GM21576 (cell line): ENCODE measurements at regions not wholly inside any gene's neighbourhood (a gene's known extent, or its start where the extent isn't known, plus 50 kb on each side); places are given as distances from the start of the nearest gene placed in this dataset.

Source experiments
- ATAC-seq: cut with Tn5 transposase; IDR thresholded peaks from one replicate; pipeline ENCODE4 v1.9.1; 2021; ENCODE audit warnings: mild to moderate bottlenecking, moderate library complexity; ENCODE audit not compliant: unreplicated experiment

- ATAC-seq: no peak
Measured at GRCh38 chr2:16129716-16130540, 189.6 kb downstream of the MYCN start.

- ATAC-seq: no peak
Measured at GRCh38 chr2:16128746-16129610, 188.6 kb downstream of the MYCN start.

GRCh38 chr2:16127958-16128357 is 187.6 kb downstream of the MYCN start:
- no peak for ATAC-seq

- ATAC-seq: no peak
Measured at GRCh38 chr2:16127276-16127940, 187.1 kb downstream of the MYCN start.

GRCh38 chr2:16126517-16127275 is 186.3 kb downstream of the MYCN start:
- ATAC-seq: no peak

- ATAC-seq: no peak
Measured at GRCh38 chr2:16125614-16126516, 185.5 kb downstream of the MYCN start.

- ATAC-seq: no peak
Measured at GRCh38 chr2:16124881-16125613, 184.7 kb downstream of the MYCN start.

GRCh38 chr2:16123856-16124780 is 183.8 kb downstream of the MYCN start:
- no peak for ATAC-seq

GRCh38 chr2:16123421-16123820 is 183.1 kb downstream of the MYCN start:
- ATAC-seq: no peak

GRCh38 chr2:16122556-16122955 is 182.2 kb downstream of the MYCN start:
- ATAC-seq: no peak

GRCh38 chr2:16121986-16122390 is 181.6 kb downstream of the MYCN start:
- no peak for ATAC-seq

GRCh38 chr2:16121231-16121985 is 181.1 kb downstream of the MYCN start:
- no peak for ATAC-seq

- ATAC-seq: no peak
Measured at GRCh38 chr2:16120591-16121180, 180.3 kb downstream of the MYCN start.

- ATAC-seq: no peak
Measured at GRCh38 chr2:16119741-16120140, 179.4 kb downstream of the MYCN start.

- no peak for ATAC-seq
Measured at GRCh38 chr2:16118611-16119590, 178.6 kb downstream of the MYCN start.
